A549 (cell line): ENCODE measurements at regions not wholly inside any gene's neighbourhood (a gene's known extent, or its start where the extent isn't known, plus 50 kb on each side); places are given as distances from the start of the nearest gene placed in this dataset.

ENCODE experiments used
- CEBPB ChIP-seq, 2 experiments: fragments of >200 bp in 1 of 2; sonication (Bioruptor Twin) in 1 of 2; formaldehyde crosslinking in 1 of 2; IDR thresholded peaks; 2 replicates each; pipeline ENCODE4 v1.6.1; 2012 to 2016
- CHD2 ChIP-seq: fragments of 150-350 bp; IDR thresholded peaks from 2 replicates; pipeline ENCODE4 v1.6.1; 2014; ENCODE audit warnings: low read length; ENCODE audit not compliant: partially characterized antibody
- KDM1A ChIP-seq: fragments of 200-600 bp; sonication (generic); IDR thresholded peaks from 2 replicates; pipeline ENCODE4 v1.6.1; 2016; ENCODE audit warnings: low read depth, mild to moderate bottlenecking
- MYC ChIP-seq: IDR thresholded peaks from 2 replicates; pipeline ENCODE4 v1.6.1; 2012; ENCODE audit warnings: mild to moderate bottlenecking, inconsistent platforms, low read length, improper control_type of control experiment, borderline replicate concordance
- POLR2A ChIP-seq: IDR thresholded peaks from 2 replicates; pipeline ENCODE4 v1.6.1; 2012; ENCODE audit warnings: mild to moderate bottlenecking, low read length
- RAD21 ChIP-seq, 2 experiments: fragments of >200 bp in 1 of 2; sonication (Bioruptor Twin) in 1 of 2; formaldehyde crosslinking in 1 of 2; IDR thresholded peaks in 1 of 2; conservative IDR thresholded peaks in 1 of 2; 2 replicates in 1 of 2; 3 replicates in 1 of 2; pipeline ENCODE4 v1.6.1; 2012 to 2018; ENCODE audit warnings: inconsistent platforms in 1 of 2
- RCOR1 ChIP-seq: fragments of 150-350 bp; IDR thresholded peaks from 2 replicates; pipeline ENCODE4 v1.6.1; 2014; ENCODE audit warnings: antibody characterized with exemption, low read length, low read depth
- SMC3 ChIP-seq: fragments of >200 bp; sonication (Bioruptor Twin); formaldehyde crosslinking; IDR thresholded peaks from 3 replicates; pipeline ENCODE4 v1.6.1; 2018; ENCODE audit warnings: inconsistent platforms
- TF ChIP-seq, protein P1 (sequence below): fragments of >200 bp; sonication (Bioruptor Twin); formaldehyde crosslinking; IDR thresholded peaks from 3 replicates; pipeline ENCODE4 v1.5.1; 2016
- TF ChIP-seq, protein P2 (sequence below): fragments of 200-600 bp; sonication (generic); IDR thresholded peaks from 2 replicates; pipeline ENCODE4 v1.6.1; 2016; ENCODE audit warnings: antibody characterized with exemption, mild to moderate bottlenecking, moderate library complexity

DNA sequence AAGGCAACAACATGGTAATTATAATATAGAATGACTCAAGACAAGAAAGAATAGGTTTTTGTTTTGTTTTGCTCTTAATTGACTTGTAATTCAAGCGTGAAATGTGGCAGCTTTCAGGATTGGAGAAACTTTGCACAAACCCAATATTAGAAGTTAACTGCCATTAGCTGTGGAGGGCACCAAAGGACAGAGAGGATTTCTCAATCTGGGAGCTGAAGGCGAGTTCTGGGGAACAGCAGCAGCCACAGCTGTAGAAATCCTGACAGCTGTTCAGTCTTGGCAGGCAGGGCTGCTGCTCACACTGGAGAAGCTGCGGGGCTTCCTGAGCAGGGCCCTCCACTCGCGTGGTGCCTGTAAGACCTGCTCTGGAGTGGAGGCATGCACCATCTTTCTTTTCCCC lies 182.2 kb upstream of the IL12A start:
- TF ChIP-seq CHD2 (no peak), KDM1A (no peak), CEBPB (IDR thresholded peaks at IDR 0.05) (no peak), POLR2A (no peak), SMC3 (no peak), RAD21 (conservative IDR thresholded peaks at IDR 0.05 in 1 of 2, IDR thresholded peaks at IDR 0.05 in 1 of 2) (no peak), MYC (no peak), RCOR1 (no peak)
- TF ChIP-seq, protein P1, sequence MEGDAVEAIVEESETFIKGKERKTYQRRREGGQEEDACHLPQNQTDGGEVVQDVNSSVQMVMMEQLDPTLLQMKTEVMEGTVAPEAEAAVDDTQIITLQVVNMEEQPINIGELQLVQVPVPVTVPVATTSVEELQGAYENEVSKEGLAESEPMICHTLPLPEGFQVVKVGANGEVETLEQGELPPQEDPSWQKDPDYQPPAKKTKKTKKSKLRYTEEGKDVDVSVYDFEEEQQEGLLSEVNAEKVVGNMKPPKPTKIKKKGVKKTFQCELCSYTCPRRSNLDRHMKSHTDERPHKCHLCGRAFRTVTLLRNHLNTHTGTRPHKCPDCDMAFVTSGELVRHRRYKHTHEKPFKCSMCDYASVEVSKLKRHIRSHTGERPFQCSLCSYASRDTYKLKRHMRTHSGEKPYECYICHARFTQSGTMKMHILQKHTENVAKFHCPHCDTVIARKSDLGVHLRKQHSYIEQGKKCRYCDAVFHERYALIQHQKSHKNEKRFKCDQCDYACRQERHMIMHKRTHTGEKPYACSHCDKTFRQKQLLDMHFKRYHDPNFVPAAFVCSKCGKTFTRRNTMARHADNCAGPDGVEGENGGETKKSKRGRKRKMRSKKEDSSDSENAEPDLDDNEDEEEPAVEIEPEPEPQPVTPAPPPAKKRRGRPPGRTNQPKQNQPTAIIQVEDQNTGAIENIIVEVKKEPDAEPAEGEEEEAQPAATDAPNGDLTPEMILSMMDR, result no peak
- TF ChIP-seq, protein P2, sequence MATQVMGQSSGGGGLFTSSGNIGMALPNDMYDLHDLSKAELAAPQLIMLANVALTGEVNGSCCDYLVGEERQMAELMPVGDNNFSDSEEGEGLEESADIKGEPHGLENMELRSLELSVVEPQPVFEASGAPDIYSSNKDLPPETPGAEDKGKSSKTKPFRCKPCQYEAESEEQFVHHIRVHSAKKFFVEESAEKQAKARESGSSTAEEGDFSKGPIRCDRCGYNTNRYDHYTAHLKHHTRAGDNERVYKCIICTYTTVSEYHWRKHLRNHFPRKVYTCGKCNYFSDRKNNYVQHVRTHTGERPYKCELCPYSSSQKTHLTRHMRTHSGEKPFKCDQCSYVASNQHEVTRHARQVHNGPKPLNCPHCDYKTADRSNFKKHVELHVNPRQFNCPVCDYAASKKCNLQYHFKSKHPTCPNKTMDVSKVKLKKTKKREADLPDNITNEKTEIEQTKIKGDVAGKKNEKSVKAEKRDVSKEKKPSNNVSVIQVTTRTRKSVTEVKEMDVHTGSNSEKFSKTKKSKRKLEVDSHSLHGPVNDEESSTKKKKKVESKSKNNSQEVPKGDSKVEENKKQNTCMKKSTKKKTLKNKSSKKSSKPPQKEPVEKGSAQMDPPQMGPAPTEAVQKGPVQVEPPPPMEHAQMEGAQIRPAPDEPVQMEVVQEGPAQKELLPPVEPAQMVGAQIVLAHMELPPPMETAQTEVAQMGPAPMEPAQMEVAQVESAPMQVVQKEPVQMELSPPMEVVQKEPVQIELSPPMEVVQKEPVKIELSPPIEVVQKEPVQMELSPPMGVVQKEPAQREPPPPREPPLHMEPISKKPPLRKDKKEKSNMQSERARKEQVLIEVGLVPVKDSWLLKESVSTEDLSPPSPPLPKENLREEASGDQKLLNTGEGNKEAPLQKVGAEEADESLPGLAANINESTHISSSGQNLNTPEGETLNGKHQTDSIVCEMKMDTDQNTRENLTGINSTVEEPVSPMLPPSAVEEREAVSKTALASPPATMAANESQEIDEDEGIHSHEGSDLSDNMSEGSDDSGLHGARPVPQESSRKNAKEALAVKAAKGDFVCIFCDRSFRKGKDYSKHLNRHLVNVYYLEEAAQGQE, result no peak
